ENCODE measurements at regions not wholly inside any gene's neighbourhood (a gene's known extent, or its start where the extent isn't known, plus 50 kb on each side); places are given as distances from the start of the nearest gene placed in this dataset.

GRCh38 chr7:81308643-81309322 lies 389.9 kb upstream of the SEMA3C start:
- Histone ChIP-seq H3K56ac (replicated peaks; ENCODE audit: insufficient read length, low read depth, low read length) (no peak overlapping the region), H3K23ac (ENCODE audit: insufficient read length) (no peak overlapping the region), H3K23me2 (ENCODE audit: low read depth, low read length) (no peaks in the 10 kb centered on the region), H3K18ac (ENCODE audit: extremely low read depth, low read length) (no peak overlapping the region), H3K79me1 (ENCODE audit: low read depth, low read length) (no peaks in the 10 kb centered on the region), H3K79me2 (ENCODE audit: control insufficient read depth in 1 of 2, insufficient read depth in 2 of 2, low read length in 2 of 2) (no peaks in the 10 kb centered on the region), H2BK120ac (replicated peaks; ENCODE audit: low read depth, low read length) (no peak overlapping the region), H3K4me3 (ENCODE audit: extremely low read depth in 1 of 4, insufficient read depth in 2 of 4, low read depth in 3 of 4, low read length in 4 of 4) (no peak overlapping the region), H4K91ac (replicated peaks; ENCODE audit: insufficient read length, low read length) (no peak overlapping the region), H3K9me3 (ENCODE audit: insufficient read depth in 2 of 2, low read depth in 1 of 2, low read length in 1 of 2) (no peaks in the 10 kb centered on the region), H2AK5ac (ENCODE audit: low read depth, low read length) (no peak overlapping the region), H2BK5ac (ENCODE audit: low read depth, low read length) (no peak overlapping the region), H3K36me3 (ENCODE audit: control insufficient read depth in 2 of 4, insufficient read depth in 4 of 4, low read length in 3 of 4) (no peaks in the 10 kb centered on the region), H3K14ac (ENCODE audit: insufficient read length) (no peak overlapping the region), H3K9ac (replicated peaks in 1 of 4; ENCODE audit: extremely low read depth in 1 of 4, low read depth in 3 of 4, low read length in 3 of 4) (no peak overlapping the region), H2BK15ac (ENCODE audit: low read length) (no peak overlapping the region), H2BK12ac (ENCODE audit: low read depth, low read length) (no peak overlapping the region), H3K27me3 (replicated peaks in 1 of 4; ENCODE audit: control insufficient read depth in 3 of 4, extremely low read depth in 1 of 4, insufficient read depth in 3 of 4, low read length in 3 of 4) (no peaks in the 10 kb centered on the region), H3K4me1 (replicated peaks in 1 of 4; ENCODE audit: control insufficient read depth in 3 of 4, insufficient read depth in 4 of 4, low read length in 3 of 4) (no peaks in the 10 kb centered on the region; a peak in 1 of 7 replicates), H3K4ac (replicated peaks; ENCODE audit: insufficient read length, low read depth, low read length) (no peak overlapping the region), H2BK20ac (ENCODE audit: low read length) (no peak overlapping the region), H4K8ac (ENCODE audit: extremely low read depth, insufficient read depth, low read length) (no peak overlapping the region), H4K20me1 (replicated peaks in 1 of 2; ENCODE audit: control insufficient read depth in 1 of 2, insufficient read depth in 2 of 2, low read length in 2 of 2) (no peaks in the 10 kb centered on the region), H3K4me2 (ENCODE audit: insufficient read depth in 1 of 2, low read depth in 2 of 2, low read length in 2 of 2) (no peak overlapping the region), H4K5ac (ENCODE audit: insufficient read length, low read depth, low read length) (no peak overlapping the region), H3K27ac (ENCODE audit: low read depth, low read length) (no peak overlapping the region), H2AFZ (ENCODE audit: low read length) (no peak overlapping the region; the same call in 1 of the 2 replicates)
- DNase-seq (ENCODE audit: low read depth in 1 of 2, low spot score in 2 of 2) (no peak), FAIRE-seq (no peak)
- ChIA-PET POLR2A (ENCODE audit: partially characterized antibody) (no interaction called here), CTCF (ENCODE audit: partially characterized antibody) (no interaction called here)
- 41% methylated on average over 2 of the region's 2 CpGs; no CpG with 5 or more reads in 1 of the 2 experiments for WGBS, 2 experiments (ENCODE audit: extremely low coverage in 1 of 2, insufficient coverage in 1 of 2, insufficient read length in 1 of 2, insufficient replicate concordance in 2 of 2, low coverage in 1 of 2, low lambda C conversion rate in 2 of 2, missing lambda C conversion rate in 1 of 2)
- TF ChIP-seq TAF1 (IDR thresholded peaks at IDR 0.05; ENCODE audit: low read depth, low read length) (no peak), SAP30 (IDR thresholded peaks at IDR 0.05; ENCODE audit: insufficient read depth, insufficient replicate concordance, low read length) (no peak), RAD21 (IDR thresholded peaks at IDR 0.05 in 1 of 2, conservative IDR thresholded peaks at IDR 0.05 in 1 of 2; ENCODE audit: low read depth in 2 of 2, low read length in 2 of 2) (no peak), ATF3 (IDR thresholded peaks at IDR 0.05; ENCODE audit: insufficient read depth, low read depth, low read length) (no peak), EZH2 (IDR thresholded peaks at IDR 0.05; ENCODE audit: low read depth, low read length, severe bottlenecking) (no peak), POU5F1 (IDR thresholded peaks at IDR 0.05; ENCODE audit: low read depth, low read length) (no peak), TEAD4 (IDR thresholded peaks at IDR 0.05; ENCODE audit: low read depth, low read length) (no peak), BCL11A (IDR thresholded peaks at IDR 0.05; ENCODE audit: low read depth in 2 of 2, low read length in 2 of 2) (no peak), CHD2 (IDR thresholded peaks at IDR 0.05; ENCODE audit: low read length) (no peak), NANOG (IDR thresholded peaks at IDR 0.05; ENCODE audit: insufficient read depth, low read depth, low read length, poor library complexity, severe bottlenecking) (no peak), TCF12 (IDR thresholded peaks at IDR 0.05; ENCODE audit: low read depth, low read length) (no peak), CTBP2 (IDR thresholded peaks at IDR 0.05; ENCODE audit: borderline replicate concordance, insufficient read depth, insufficient read length, low read length) (no peak), TAF7 (optimal IDR thresholded peaks at IDR 0.05; ENCODE audit: borderline replicate concordance, low read depth, low read length) (no peak)
